T1000 (cell line): ENCODE measurements at regions not wholly inside any gene's neighbourhood (a gene's known extent, or its start where the extent isn't known, plus 50 kb on each side); places are given as distances from the start of the nearest gene placed in this dataset.

Source experiments
- DNase-seq: peaks from one replicate; lab custom pipeline; 2025; ENCODE audit warnings: mixed read lengths; lab: John Stamatoyannopoulos, UW

DNA sequence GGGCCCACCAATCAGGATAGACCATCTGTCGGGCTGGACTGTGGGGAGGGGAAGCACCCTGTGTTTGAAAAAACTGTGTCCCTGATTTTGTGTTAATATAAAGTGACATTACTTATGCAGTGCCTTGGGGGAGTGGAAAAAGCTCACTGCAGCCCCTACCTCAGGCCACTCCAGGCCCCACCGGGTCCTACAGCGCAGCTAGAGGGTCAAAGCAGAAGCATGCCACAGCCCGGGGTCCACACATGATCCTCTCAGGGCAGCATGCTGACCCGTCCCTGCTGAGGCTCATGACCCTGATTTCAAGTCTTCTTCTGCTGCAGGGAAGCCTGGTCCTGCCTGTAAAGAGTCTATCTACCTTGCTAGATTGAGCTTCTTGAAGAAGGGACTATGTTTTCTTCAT is 133.0 kb upstream of the PLCB4 start:
- DNase-seq, result no peak

DNA sequence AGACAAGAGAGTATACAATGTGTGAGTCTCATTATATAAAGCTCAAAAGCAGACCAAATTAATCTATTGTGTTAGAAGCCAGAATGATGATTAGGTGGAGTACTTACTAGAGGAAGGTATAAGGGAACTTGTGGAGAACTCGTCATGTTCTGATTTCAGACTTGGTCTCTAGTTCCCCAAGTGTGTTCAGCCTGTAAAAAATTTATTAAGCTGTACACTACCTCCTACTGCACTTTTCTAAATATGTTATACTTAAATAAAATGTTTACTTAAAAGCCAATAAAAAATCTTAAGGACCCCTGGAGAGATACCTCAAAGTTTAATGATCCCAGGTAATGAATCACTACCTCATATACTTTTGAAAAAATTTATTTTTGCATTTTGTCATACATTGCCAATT is 130.4 kb upstream of the PLCB4 start:
- no peak for DNase-seq

DNA sequence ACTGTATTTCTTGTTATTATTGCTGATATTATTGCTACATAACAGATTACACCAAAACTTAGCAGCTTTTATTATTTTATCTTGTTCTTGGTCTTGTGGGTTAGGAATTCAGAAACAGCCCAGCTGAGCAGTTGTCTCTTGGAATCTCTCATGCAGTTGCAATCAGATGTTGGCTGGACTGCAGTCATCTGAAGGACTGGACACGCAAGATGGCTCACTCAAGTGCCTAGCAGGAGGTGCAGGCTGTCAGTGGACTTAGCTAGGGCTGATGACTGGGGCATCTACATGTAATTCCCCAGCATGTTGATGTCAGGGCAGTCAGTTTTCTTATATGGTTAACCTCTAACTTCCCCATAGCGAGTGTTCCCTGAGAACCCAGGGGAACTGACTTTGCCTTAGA is 128.6 kb upstream of the PLCB4 start:
- peak; percentile 34 for DNase-seq

DNA sequence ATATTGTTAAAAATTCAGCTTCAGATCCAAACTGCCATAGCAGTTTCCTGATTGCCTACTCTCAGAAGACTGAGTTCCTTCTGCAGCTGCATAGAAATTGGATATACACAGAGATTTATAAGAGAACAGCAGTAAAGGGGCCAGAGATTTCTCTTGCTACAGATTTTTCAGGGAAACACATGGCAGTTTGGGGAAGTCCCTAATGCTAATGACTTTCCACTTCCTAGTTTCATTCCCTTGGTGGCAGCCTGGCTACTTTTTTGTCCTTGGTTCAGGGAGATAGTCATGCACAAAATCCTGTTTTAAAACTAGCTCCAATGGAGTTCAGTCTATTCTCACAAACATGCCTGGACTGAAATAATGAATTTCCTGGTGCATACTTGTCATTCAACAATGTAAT is 125.3 kb upstream of the PLCB4 start:
- no peak for DNase-seq

DNA sequence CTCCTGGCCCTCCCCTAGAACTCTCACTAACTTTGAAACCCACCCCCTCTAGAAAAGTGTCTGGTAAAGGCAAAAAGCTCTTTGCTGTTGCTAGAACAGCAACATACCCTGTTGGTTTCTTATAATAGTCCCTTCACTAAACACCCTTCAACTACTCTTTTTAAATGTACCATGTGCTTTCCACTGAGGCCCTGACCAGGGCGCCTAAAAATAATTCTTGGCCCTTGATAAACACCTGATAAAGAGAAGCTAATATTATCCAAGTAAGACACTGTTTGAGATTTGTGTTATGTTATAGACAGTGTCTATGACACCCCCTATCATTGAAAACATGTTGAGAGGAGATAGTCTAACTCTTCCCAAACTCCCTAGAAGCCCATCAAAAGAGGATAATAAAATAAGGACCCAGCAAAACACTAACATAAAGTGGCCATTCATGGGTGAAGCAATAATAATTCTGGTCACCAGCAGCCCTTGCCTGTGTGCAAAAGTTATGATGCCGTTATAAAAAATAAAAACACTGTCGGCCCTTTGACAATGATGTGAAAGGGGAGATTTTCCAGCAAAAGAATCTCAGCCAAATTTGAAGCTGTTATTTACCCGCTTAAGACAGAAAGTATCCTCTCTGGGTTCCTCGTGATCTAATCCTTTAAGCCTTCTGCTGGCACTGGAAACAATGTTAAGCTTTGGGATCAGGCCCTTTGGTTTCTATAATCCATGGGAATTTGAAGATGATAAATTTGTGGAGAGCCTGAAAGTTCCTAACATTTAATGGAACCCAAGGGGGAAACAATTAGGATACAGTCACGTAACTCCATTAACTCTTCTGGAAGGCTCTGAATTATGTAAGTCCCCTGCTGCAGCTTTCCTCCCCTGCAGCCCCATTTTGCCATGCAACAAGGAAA is 122.6 kb upstream of the PLCB4 start:
- DNase-seq, result no peak

DNA sequence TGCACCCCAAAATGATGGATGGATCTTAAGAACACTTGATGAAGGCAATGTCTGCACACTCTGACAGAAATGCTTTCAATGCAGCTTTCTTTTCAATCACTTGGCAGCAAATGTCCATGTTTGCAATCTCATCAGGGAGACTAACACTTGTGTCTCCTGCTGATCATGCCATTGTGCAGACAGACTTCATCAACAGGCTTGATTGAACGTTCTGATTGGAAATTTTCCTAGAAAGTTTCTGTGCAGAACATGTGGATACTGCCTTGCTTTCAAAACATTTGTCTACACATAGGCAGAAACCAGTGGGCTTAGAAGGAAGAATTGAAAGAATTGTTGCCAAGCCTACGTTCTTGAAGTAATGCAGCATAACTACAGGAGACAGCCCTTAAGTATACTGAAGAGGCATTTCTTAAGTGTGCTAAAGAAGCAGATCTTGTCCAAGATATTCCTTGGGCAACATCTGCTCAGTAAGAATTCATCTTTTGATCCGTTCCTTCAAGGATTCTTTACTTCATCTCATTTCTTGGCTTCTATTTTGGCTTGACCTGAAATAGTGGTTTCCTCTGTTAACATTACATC is 120.4 kb upstream of the PLCB4 start:
- no peak for DNase-seq

DNA sequence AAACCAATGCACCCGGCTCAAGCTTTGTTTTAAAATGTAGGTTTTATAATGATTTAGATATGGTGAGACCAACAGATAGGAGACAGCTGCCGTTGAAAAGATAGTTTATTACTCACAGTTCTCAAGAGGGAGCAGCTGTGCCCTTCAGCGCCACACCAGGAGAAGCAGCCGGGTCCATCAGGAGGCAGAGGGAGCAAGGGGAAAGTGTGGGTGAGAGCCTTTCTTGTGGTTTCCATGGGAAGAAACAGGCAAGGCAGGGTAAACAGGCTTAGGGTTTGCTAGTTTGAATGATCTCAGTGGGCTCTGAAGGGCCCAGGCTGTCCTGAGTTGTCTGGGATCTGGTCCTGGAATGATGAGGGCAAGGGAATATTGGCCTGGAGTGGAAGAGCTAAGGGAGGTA is 117.7 kb upstream of the PLCB4 start:
- DNase-seq, result no peak

DNA sequence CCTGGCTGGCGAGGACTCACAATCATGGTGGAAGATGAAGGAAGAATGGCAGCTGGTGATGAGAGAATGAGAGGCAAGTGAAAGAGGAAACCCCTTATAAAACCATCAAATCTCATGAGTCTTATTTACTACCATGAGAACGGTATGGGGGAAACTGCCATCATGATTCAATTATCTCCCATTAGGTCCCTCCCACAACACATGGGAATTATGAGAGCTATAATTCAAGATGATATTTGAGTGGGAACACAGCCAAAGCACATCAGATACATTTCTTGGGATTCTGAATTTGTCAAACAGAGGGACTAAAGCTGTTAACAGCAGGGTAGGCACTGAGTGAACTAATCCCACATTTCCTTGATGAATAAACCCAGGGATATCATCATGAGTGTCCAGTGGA is 116.2 kb upstream of the PLCB4 start:
- DNase-seq, result no peak

DNA sequence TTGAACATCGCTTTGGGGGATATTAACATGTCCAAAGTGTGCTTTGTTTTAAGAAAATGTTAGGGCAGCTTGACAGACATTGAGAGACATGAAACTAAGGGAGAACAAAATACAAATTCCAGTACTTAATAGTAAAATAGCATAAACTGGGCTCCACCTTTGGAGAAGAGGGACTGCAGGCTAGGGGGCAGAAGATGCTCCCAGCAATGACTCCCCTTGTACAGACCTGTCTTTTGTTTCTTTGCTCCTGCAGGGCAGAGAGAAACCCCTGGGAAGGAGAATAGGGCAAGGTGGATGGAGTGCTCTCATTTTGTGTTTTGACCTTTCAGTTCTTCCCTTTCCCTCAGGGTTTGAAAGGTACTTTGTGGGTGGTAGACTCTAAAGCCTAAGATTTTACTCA is 115.6 kb upstream of the PLCB4 start:
- DNase-seq, result no peak

DNA sequence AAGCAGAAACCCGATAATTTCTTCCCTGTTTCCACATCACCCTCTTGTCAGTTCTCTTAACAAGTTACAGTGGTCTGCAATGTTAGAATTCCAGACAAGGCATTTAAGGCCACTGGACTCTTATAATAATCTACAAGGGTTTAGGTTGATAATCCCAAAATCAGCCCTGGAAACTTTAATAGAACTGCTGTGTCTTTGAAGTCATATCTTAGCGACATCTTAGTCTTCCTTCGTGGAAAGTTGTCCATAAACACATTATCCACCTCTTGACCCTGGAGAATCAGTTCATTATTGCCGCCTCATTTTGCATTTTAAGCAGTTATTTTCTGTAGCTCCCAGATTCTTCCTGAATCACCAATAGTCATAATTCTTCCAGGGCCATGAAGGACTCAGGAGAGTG is 108.6 kb upstream of the PLCB4 start:
- no peak for DNase-seq

DNA sequence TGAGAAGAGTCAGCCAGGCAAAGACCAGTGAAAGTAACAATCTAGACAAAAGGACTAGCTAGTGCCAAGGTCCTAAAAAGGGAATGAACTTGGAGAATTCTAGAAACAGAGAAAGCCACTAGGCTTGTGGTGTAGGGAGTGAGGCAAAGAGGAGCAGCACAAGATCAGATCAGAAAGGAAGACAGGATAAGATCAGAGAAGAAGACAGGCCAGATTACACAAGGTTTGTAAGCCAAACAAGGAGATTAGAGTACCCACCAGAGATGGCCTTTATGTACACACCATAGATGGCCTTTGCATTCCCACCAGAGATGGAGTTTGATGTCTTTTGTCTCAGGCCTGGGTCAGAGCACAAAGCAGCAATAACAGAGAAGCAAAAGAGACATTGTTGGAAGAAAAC is 105.6 kb upstream of the PLCB4 start:
- DNase-seq, result no peak

DNA sequence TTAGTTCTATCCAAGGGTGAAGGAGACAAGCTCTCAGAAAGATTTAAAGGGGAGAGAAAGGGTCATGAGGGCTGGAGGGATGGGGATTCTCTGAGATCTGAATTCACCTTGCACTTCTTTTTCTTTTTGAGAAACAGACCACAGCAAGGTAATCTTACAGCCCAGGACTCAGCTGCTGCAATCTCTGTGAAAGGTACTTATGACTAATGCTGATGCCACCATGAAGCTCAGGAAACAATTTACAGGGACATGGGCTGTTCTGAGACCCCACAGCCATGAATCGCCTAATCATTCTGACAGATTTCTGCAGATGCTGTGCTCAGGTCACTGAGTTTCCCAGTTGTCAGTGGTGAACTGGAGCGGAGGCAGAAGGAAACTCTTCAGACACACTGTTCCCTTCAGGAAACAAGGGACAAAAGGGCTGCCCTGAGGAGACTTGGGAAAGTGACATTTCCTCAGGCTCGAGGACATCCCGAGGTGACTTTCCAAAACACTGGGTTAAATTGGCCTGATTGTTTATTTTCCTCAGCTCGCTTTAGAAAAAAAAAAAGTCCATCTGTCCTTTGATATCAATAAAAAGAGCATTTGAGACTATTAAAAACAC is 103.8 kb upstream of the PLCB4 start:
- DNase-seq, result no peak

DNA sequence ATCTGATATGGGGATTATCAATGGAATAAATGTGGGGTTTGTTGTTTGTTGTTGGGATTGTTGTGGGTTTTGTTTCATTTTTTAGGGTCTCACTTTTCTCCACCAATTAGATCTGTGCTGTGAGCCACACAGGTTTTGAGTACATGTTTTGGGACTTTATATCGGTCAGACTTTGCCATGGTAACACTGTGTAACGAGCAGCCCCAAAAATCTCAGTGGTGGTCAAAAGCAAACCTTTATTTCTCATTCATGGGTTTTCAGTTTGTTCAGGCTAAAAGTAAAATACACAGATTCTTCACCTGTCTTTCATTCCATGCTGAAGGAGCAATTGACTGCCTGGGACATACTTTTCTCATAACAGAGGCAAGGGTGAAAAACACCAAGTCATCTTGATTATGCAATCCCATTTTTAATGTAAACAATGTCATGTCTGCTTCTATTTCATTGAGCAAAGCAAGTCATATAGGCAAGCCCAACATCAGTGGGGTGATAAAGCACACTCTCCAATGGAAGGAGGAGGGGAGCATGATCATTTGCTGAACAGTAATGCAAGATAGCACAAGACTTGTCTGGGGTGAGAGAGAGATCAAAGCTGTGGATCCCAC is 101.1 kb upstream of the PLCB4 start:
- no peak for DNase-seq

DNA sequence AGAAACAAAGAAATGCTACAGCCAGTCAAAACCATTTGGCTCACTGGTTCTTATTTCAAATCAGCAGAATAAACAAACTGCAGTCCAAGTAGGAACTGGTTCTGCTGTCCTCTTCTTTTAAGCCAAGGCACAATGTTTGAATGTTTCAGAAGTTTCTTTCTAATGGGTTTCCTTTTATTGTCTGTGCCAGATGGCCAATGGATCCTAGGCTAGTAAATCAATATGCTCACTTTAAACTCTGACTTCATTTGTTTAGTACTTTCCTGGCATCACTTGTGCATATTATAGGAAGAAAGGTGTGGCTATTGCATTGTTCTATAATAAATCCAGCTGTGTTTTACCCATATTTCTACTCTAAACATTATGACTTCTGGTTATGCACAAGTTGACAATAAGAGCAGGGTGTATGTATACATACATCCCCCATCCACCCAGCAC is 99.7 kb upstream of the PLCB4 start:
- DNase-seq, result no peak

DNA sequence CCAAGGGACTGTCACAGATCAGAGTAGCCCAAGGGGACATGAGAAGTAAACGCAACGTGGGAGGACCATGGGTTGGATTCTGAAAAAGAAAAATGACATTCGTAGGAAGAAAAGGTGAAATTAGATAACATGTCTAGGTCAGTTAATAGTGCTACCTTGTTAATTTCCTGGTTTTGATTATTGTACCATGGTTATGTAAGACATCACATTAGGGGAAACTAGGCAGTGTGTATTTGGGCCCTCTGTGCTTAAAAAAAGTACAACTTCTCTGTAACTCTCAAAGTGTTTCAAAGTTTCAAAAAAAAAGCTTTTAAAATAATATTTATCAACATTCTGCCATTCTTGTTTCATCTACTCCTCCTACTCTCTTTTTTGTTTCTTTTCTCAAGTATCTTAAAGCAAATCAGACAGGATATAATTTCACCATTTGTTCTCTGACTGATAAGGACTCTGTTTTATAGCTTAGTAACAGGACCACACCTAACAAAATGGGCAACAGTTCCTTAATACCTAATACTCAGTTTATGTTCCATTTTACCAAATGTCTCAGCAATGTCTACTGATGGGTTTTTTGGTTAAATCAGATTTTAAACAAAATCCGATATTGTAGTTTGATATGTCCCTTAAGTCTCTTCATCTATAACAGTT is 97.1 kb upstream of the PLCB4 start:
- DNase-seq, result no peak

DNA sequence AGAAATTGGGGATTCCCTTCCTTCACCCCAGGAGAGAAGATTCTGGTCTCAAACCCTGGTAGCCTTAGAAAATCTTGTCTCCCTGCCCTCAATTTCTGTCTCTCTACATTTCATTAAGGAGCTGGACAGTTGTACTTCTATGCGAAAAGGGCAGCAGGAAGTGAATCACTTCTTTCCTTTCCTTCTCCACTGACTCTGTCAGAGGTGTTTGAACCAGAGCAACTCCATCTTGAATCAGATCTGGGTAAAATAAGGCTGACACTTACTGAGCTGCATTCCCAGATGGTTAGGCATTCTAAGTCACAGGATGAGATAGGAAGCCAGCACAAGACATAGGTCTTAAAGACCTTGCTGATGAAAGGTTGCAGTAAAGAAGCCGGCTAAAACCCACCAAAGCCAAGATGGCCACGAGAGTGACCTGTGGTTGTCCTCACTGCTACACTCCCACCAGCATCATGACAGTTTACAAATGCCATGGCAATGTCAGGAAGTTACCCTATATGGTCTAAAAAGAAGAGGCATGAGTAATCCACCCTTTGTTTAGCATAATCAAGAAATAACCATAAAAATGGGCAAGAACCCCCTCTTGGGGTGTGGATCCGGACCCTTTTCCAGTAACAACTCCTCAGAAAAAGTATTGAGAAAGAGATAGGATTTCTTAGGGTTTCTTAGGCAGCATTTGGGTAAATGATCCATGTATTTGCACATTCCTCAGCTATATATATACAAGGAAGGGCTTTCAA is 95.8 kb upstream of the PLCB4 start:
- no peak for DNase-seq

DNA sequence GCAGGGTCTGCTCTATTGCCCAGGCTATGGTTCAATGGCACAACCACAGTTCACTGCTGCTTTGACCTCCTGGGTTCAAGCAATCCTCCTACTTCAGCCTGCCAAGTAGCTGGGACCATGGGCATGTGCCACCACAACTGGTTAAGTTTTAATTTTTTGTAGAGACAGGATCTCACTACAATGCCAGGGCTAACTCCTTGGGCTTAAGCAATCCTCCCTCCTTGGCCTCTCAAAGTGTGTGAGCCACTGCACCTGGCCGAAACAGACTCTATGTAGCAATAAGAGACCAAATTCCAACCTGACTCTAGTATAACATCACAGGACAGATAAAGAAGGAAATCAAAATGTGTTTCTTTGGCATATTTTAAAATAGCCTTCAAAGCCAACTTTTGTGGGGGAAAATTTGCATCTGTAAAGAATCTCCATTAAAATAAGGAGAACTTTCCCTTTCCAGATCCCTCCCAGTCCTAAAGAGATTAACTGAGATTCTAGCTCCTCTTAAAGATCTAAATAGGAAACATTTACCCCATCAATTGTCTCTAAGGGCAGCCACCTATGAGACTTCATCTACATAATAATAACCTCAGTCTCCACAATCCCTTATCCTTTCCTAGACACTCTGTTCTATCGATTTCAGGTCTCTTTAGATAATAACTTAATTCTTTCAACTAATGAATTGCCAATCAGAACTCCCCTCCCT is 94.7 kb upstream of the PLCB4 start:
- DNase-seq, result no peak

DNA sequence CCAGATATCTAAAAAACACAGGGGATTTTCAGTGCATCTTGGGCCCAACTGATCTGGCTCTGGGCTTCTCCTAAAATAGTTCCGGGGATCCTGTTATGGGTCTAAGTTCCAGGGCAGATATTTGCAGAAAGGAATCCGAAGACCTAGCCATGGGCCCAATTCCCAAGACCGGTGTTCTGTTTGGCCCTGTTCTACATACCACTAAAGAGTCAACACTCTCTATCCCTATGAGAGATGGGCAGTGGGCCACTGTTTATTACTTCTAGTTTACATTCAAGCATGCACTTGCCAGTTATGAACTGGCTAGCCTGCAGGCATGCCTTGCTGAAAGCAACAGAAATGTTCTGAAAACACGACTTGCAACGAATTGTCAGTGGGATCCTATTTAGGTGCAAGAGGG is 87.4 kb upstream of the PLCB4 start:
- no peak for DNase-seq

DNA sequence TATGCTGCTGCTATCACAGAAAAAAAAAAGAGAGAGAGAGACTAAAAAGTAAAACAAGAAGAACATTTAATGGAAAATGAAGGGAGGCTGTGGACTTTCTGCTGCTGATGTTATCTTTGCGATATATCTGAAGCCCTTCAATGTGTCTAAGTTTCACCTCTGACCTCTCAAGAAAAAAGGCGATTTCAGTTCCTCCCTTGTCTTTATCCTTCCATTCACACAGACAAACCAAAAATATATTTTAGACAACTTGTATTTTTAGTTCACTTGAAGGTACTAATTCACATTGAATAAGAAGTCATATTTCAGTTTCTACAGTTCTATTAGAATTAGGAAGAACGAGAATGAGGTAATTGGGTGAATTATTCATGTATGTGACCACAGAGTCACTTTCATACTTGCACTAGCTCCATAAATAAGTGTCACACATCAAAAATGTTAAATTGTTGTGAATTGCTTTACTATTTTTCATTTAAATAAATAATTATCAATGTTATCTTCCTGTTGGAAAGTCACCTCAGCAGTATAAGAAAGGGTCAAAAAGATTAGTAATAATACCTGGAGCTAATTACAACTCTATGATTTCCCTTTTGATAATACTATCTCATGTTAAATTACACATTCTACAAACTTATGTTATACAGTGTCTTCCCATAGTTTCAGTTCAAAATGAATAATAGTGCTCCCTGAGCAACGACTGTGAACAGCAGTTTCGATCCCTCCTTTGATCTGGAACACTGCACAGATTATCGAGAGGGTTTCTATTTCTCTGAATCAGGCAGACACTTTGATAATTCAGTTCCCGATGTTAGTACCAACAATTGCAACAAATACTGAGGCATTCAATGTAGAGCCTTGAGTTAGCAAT is 85.2 kb upstream of the PLCB4 start:
- no peak for DNase-seq

DNA sequence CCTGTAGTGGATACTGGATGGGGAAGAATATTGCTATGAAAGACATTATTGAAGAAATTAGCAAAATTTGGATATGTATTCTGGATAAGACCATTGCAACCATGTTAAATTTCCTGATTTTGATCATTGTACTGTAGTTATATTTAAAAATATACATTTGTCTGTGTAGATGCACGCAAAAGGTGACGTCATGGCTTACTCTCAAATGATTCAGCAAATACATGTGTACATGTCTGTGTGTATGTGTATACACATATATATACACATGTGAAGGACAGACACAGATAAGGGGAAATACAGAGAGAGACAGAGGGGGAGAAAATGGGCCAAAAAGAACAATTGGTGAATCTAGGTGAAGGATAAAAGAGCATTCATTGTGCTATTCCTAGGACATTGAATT is 82.3 kb upstream of the PLCB4 start:
- no peak for DNase-seq
